ENCODE measurements at regions not wholly inside any gene's neighbourhood (a gene's known extent, or its start where the extent isn't known, plus 50 kb on each side); places are given as distances from the start of the nearest gene placed in this dataset.

DNA sequence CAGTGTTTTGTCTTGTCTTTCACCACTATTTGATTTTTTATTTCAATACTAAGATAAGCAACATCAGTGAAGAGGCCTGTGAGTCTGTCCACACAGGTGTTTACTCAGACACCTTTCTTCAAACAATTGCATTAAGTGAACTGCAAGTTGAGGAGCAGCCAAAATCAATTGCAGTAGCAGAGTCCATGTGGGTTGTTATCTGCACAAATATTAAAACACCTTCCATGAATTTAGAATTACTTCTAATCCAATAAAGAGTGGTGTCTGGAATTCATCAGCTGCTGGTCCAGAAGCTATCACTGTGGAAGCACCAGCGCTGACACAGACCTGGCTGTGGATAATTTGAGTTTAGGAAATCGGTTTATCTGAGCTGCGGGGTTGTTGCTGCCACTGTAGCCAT, 83.5 kb upstream of the FAT3 start:
- Histone ChIP-seq H3K4me1 (ENCODE audit: insufficient read depth, low read length, poor library complexity, severe bottlenecking) (no peaks in the 10 kb centered on the region), H3K4me3 (ENCODE audit: low read depth, low read length, poor library complexity, severe bottlenecking) (no peak overlapping the region), H3K9me3 (ENCODE audit: low read depth, low read length, poor library complexity, severe bottlenecking) (no peaks in the 10 kb centered on the region), H3K27me3 (replicated peaks; ENCODE audit: insufficient read depth, low read depth, low read length, poor library complexity) (no peaks in the 10 kb centered on the region), H3K36me3 (ENCODE audit: insufficient read depth, low read length, poor library complexity, severe bottlenecking) (no peaks in the 10 kb centered on the region), H3K27ac (ENCODE audit: low read depth, low read length, poor library complexity, severe bottlenecking) (no peak overlapping the region)
- no TSS peak for BruUV-seq (replicated peaks)
- DNase-seq (ENCODE audit: low spot score) = no peak
- CTCF ChIA-PET = no interaction called here
- POLR2A ChIA-PET (ENCODE audit: low non-redundant PET) = no interaction called here
- intact Hi-C loops (cut with micrococcal nuclease; ENCODE audit: unreplicated experiment) = no loop called here
- TF ChIP-seq EZH2 (IDR thresholded peaks at IDR 0.05; ENCODE audit: borderline replicate concordance, low read depth, low read length, poor library complexity, severe bottlenecking) = no peak
- TF ChIP-seq, protein P1, sequence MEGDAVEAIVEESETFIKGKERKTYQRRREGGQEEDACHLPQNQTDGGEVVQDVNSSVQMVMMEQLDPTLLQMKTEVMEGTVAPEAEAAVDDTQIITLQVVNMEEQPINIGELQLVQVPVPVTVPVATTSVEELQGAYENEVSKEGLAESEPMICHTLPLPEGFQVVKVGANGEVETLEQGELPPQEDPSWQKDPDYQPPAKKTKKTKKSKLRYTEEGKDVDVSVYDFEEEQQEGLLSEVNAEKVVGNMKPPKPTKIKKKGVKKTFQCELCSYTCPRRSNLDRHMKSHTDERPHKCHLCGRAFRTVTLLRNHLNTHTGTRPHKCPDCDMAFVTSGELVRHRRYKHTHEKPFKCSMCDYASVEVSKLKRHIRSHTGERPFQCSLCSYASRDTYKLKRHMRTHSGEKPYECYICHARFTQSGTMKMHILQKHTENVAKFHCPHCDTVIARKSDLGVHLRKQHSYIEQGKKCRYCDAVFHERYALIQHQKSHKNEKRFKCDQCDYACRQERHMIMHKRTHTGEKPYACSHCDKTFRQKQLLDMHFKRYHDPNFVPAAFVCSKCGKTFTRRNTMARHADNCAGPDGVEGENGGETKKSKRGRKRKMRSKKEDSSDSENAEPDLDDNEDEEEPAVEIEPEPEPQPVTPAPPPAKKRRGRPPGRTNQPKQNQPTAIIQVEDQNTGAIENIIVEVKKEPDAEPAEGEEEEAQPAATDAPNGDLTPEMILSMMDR (conservative IDR thresholded peaks at IDR 0.05; ENCODE audit: low read depth, low read length) = no peak

DNA sequence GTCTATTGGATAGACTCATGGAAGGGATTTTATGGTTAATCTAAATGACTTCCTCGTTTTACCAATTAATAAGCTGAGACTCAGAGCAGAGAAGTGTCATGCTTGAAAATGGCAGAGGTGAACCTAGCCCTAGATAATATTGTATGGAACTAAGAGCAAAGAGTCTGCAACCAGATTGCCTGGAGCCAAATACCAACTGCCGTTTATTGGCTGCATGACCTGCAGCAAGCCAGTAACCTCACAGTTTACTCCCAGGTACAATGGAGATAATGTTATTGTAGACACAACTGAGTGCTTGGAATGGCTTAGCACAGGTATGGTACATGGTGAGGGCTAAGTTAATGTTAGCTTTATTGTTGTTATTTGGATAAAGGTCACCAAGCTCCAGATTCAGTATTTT, 84.6 kb upstream of the FAT3 start:
- H3K9me3 ChIP-seq (ENCODE audit: low read depth, low read length, poor library complexity, severe bottlenecking) = no peaks in the 10 kb centered on the region
- no peak overlapping the region for H3K4me3 ChIP-seq (ENCODE audit: low read depth, low read length, poor library complexity, severe bottlenecking)
- intact Hi-C loops (cut with micrococcal nuclease; ENCODE audit: unreplicated experiment) = no loop called here
- H3K36me3 ChIP-seq (ENCODE audit: insufficient read depth, low read length, poor library complexity, severe bottlenecking) = no peaks in the 10 kb centered on the region
- no peak overlapping the region for H3K27ac ChIP-seq (ENCODE audit: low read depth, low read length, poor library complexity, severe bottlenecking)
- BruUV-seq (replicated peaks) = no TSS peak
- DNase-seq (ENCODE audit: low spot score) = no peak
- no peaks in the 10 kb centered on the region for H3K27me3 ChIP-seq (replicated peaks; ENCODE audit: insufficient read depth, low read depth, low read length, poor library complexity)
- no peak for TF ChIP-seq EZH2 (IDR thresholded peaks at IDR 0.05; ENCODE audit: borderline replicate concordance, low read depth, low read length, poor library complexity, severe bottlenecking)
- TF ChIP-seq, protein P1 (conservative IDR thresholded peaks at IDR 0.05; ENCODE audit: low read depth, low read length) = no peak
- H3K4me1 ChIP-seq (ENCODE audit: insufficient read depth, low read length, poor library complexity, severe bottlenecking) = no peaks in the 10 kb centered on the region
- ChIA-PET POLR2A (ENCODE audit: low non-redundant PET) (no interaction called here), CTCF (no interaction called here)

DNA sequence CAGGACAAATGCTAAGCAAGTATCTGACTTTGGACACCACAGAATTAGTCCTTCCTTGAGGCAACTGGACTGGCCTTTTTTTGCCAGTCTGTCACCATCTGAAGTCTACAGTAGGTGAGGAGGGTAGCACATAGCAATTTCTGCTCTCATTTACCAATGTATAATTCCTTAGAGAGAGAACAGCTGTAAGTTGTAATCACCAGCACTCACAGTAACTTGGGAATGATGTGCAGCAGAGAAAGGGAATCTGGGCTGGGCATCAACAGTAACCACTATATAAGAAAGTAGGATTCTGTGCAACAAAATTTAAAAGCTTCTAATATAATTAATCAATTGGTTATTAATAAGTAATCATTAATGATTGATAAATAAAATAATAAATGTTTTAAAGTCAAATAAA, 86.3 kb upstream of the FAT3 start:
- Histone ChIP-seq H3K36me3 (ENCODE audit: insufficient read depth, low read length, poor library complexity, severe bottlenecking) (no peaks in the 10 kb centered on the region), H3K9me3 (ENCODE audit: low read depth, low read length, poor library complexity, severe bottlenecking) (no peaks in the 10 kb centered on the region), H3K27ac (ENCODE audit: low read depth, low read length, poor library complexity, severe bottlenecking) (no peak overlapping the region), H3K27me3 (replicated peaks; ENCODE audit: insufficient read depth, low read depth, low read length, poor library complexity) (no peaks in the 10 kb centered on the region), H3K4me1 (ENCODE audit: insufficient read depth, low read length, poor library complexity, severe bottlenecking) (no peaks in the 10 kb centered on the region), H3K4me3 (ENCODE audit: low read depth, low read length, poor library complexity, severe bottlenecking) (no peak overlapping the region)
- intact Hi-C loops (cut with micrococcal nuclease; ENCODE audit: unreplicated experiment) = no loop called here
- no peak for DNase-seq (ENCODE audit: low spot score)
- no TSS peak for BruUV-seq (replicated peaks)
- ChIA-PET CTCF (no interaction called here), POLR2A (ENCODE audit: low non-redundant PET) (no interaction called here)
- TF ChIP-seq, protein P1 (conservative IDR thresholded peaks at IDR 0.05; ENCODE audit: low read depth, low read length) = no peak
